ENCODE measurements at regions not wholly inside any gene's neighbourhood (a gene's known extent, or its start where the extent isn't known, plus 50 kb on each side); places are given as distances from the start of the nearest gene placed in this dataset.

- DNase-seq = no peak
- in situ Hi-C loops (cut with MboI; ENCODE audit: low pct_unique_long_range_greater_than_20kb, low sequenced_read_pairs) = no loop called here
These were observed 149.2 kb upstream of the FUT8 start for GRCh38 chr14:65263177-65263788.

- in situ Hi-C loops (cut with MboI; ENCODE audit: low pct_unique_long_range_greater_than_20kb, low sequenced_read_pairs) = no loop called here
- no peak for DNase-seq
These were observed 144.7 kb upstream of the FUT8 start for GRCh38 chr14:65267856-65268255.

GRCh38 chr14:65268594-65268993 is 143.9 kb upstream of the FUT8 start:
- DNase-seq = no peak
- in situ Hi-C loops (cut with MboI; ENCODE audit: low pct_unique_long_range_greater_than_20kb, low sequenced_read_pairs) = no loop called here

- no peak for DNase-seq
- in situ Hi-C loops (cut with MboI; ENCODE audit: low pct_unique_long_range_greater_than_20kb, low sequenced_read_pairs) = no loop called here
These were observed 142.8 kb upstream of the FUT8 start for GRCh38 chr14:65269732-65270131.

- no peak for DNase-seq
- in situ Hi-C loops (cut with MboI; ENCODE audit: low pct_unique_long_range_greater_than_20kb, low sequenced_read_pairs) = no loop called here
These were observed 135.5 kb upstream of the FUT8 start for GRCh38 chr14:65277027-65277426.

- peak; percentile 41 for DNase-seq
- in situ Hi-C loops (cut with MboI; ENCODE audit: low pct_unique_long_range_greater_than_20kb, low sequenced_read_pairs) = no loop called here
These were observed 134.8 kb upstream of the FUT8 start for GRCh38 chr14:65277580-65278270.

- DNase-seq = no peak
These were observed 133.9 kb upstream of the FUT8 start for GRCh38 chr14:65278589-65278988.

GRCh38 chr14:65279510-65279909 is 133.0 kb upstream of the FUT8 start:
- no peak for DNase-seq
- in situ Hi-C loops (cut with MboI; ENCODE audit: low pct_unique_long_range_greater_than_20kb, low sequenced_read_pairs) = no loop called here

More at GRCh38 chr14:65278589-65278988, 133.9 kb upstream of the FUT8 start:
- in situ Hi-C loops (cut with MboI; ENCODE audit: low pct_unique_long_range_greater_than_20kb, low sequenced_read_pairs) = no loop called here

- in situ Hi-C loops (cut with MboI; ENCODE audit: low pct_unique_long_range_greater_than_20kb, low sequenced_read_pairs) = no loop called here
- no peak for DNase-seq
These were observed 132.6 kb upstream of the FUT8 start for GRCh38 chr14:65279958-65280357.

- no peak for DNase-seq
- in situ Hi-C loops (cut with MboI; ENCODE audit: low pct_unique_long_range_greater_than_20kb, low sequenced_read_pairs) = no loop called here
These were observed 131.9 kb upstream of the FUT8 start for GRCh38 chr14:65280653-65281052.

- in situ Hi-C loops (cut with MboI; ENCODE audit: low pct_unique_long_range_greater_than_20kb, low sequenced_read_pairs) = no loop called here
- DNase-seq = no peak
These were observed 130.3 kb upstream of the FUT8 start for GRCh38 chr14:65281991-65282895.

- in situ Hi-C loops (cut with MboI; ENCODE audit: low pct_unique_long_range_greater_than_20kb, low sequenced_read_pairs) = no loop called here
- no peak for DNase-seq
These were observed 129.7 kb upstream of the FUT8 start for GRCh38 chr14:65282896-65283253.

- in situ Hi-C loops (cut with MboI; ENCODE audit: low pct_unique_long_range_greater_than_20kb, low sequenced_read_pairs) = no loop called here
- peak; percentile 48 for DNase-seq
These were observed 126.1 kb upstream of the FUT8 start for GRCh38 chr14:65286443-65286842.

- in situ Hi-C loops (cut with MboI; ENCODE audit: low pct_unique_long_range_greater_than_20kb, low sequenced_read_pairs) = no loop called here
- DNase-seq = peak; percentile 72
These were observed 125.0 kb upstream of the FUT8 start for GRCh38 chr14:65287264-65288131.

GRCh38 chr14:65290830-65291229 is 121.7 kb upstream of the FUT8 start:
- peak; percentile 36 for DNase-seq
- in situ Hi-C loops (cut with MboI; ENCODE audit: low pct_unique_long_range_greater_than_20kb, low sequenced_read_pairs) = no loop called here

GRCh38 chr14:65291531-65291930 is 121.0 kb upstream of the FUT8 start:
- in situ Hi-C loops (cut with MboI; ENCODE audit: low pct_unique_long_range_greater_than_20kb, low sequenced_read_pairs) = no loop called here
- DNase-seq = peak; percentile 22

GRCh38 chr14:65294816-65295215 is 117.7 kb upstream of the FUT8 start:
- no peak for DNase-seq
- in situ Hi-C loops (cut with MboI; ENCODE audit: low pct_unique_long_range_greater_than_20kb, low sequenced_read_pairs) = no loop called here

- in situ Hi-C loops (cut with MboI; ENCODE audit: low pct_unique_long_range_greater_than_20kb, low sequenced_read_pairs) = no loop called here
- DNase-seq = no peak
These were observed 116.1 kb upstream of the FUT8 start for GRCh38 chr14:65296402-65296801.

- DNase-seq = no peak
- in situ Hi-C loops (cut with MboI; ENCODE audit: low pct_unique_long_range_greater_than_20kb, low sequenced_read_pairs) = no loop called here
These were observed 115.7 kb upstream of the FUT8 start for GRCh38 chr14:65296876-65297275.
